ENCODE measurements at regions not wholly inside any gene's neighbourhood (a gene's known extent, or its start where the extent isn't known, plus 50 kb on each side); places are given as distances from the start of the nearest gene placed in this dataset.

- peak; percentile 77 for TF ChIP-seq CTCF (IDR thresholded peaks at IDR 0.05; ENCODE audit: insufficient read depth, low read length, poor library complexity, severe bottlenecking)
- TF ChIP-seq EZH2phosphoT487 (conservative IDR thresholded peaks at IDR 0.05; ENCODE audit: low read length), result no peak
- no peaks in the 10 kb centered on the region for H3K9me2 ChIP-seq (replicated peaks; ENCODE audit: insufficient read depth, low read length)
- no peaks in the 10 kb centered on the region for H3K79me2 ChIP-seq (ENCODE audit: insufficient read depth, low read length)
- no peak overlapping the region for H3K9ac ChIP-seq (ENCODE audit: low read length)
- H3K9me3 ChIP-seq (ENCODE audit: insufficient read depth, low read length), result no peaks in the 10 kb centered on the region
- no peak overlapping the region for H3K27ac ChIP-seq (ENCODE audit: low read depth, low read length)
- H3K27me3 ChIP-seq (ENCODE audit: low read length), result no peaks in the 10 kb centered on the region
- H3K36me3 ChIP-seq (ENCODE audit: low read length), result no peaks in the 10 kb centered on the region
- no peaks in the 10 kb centered on the region for H3F3A ChIP-seq (ENCODE audit: insufficient read depth)
- H3K4me2 ChIP-seq (ENCODE audit: low read depth, low read length, poor library complexity, severe bottlenecking), result no peak overlapping the region
- no peak overlapping the region for H3K4me3 ChIP-seq (ENCODE audit: insufficient read depth, low read length, poor library complexity, severe bottlenecking)
- no peaks in the 10 kb centered on the region for H4K20me1 ChIP-seq (ENCODE audit: low read depth, low read length)
- H2AFZ ChIP-seq (ENCODE audit: low read depth, low read length, severe bottlenecking), result no peak overlapping the region
Observed at GRCh38 chr1:34460193-34460592, 283.5 kb downstream of the C1orf94 start.

GRCh38 chr1:34470401-34470800, 284.4 kb upstream of the GJB5 start:
- Histone ChIP-seq H3K9ac (ENCODE audit: low read length) (no peak overlapping the region), H3K79me2 (ENCODE audit: insufficient read depth, low read length) (no peaks in the 10 kb centered on the region), H3K4me2 (ENCODE audit: low read depth, low read length, poor library complexity, severe bottlenecking) (no peak overlapping the region), H3K27ac (ENCODE audit: low read depth, low read length) (no peak overlapping the region), H3K27me3 (ENCODE audit: low read length) (0 out of 2 replicates have a peak, but pooled peaks cover 2% of the 10 kb centered on the region), H2AFZ (ENCODE audit: low read depth, low read length, severe bottlenecking) (no peak overlapping the region), H3K36me3 (ENCODE audit: low read length) (no peaks in the 10 kb centered on the region), H3F3A (ENCODE audit: insufficient read depth) (no peaks in the 10 kb centered on the region), H4K20me1 (ENCODE audit: low read depth, low read length) (no peaks in the 10 kb centered on the region), H3K9me2 (replicated peaks; ENCODE audit: insufficient read depth, low read length) (no peaks in the 10 kb centered on the region), H3K9me3 (ENCODE audit: insufficient read depth, low read length) (no peaks in the 10 kb centered on the region), H3K4me3 (ENCODE audit: insufficient read depth, low read length, poor library complexity, severe bottlenecking) (no peak overlapping the region)
- no peak for TF ChIP-seq CTCF (IDR thresholded peaks at IDR 0.05; ENCODE audit: insufficient read depth, low read length, poor library complexity, severe bottlenecking)
- TF ChIP-seq EZH2phosphoT487 (conservative IDR thresholded peaks at IDR 0.05; ENCODE audit: low read length), result no peak

GRCh38 chr1:34474566-34474965, 280.3 kb upstream of the GJB5 start:
- Histone ChIP-seq H3K9me3 (ENCODE audit: insufficient read depth, low read length) (no peaks in the 10 kb centered on the region), H3F3A (ENCODE audit: insufficient read depth) (no peaks in the 10 kb centered on the region), H3K9me2 (replicated peaks; ENCODE audit: insufficient read depth, low read length) (no peaks in the 10 kb centered on the region), H3K36me3 (ENCODE audit: low read length) (no peaks in the 10 kb centered on the region), H3K4me2 (ENCODE audit: low read depth, low read length, poor library complexity, severe bottlenecking) (no peak overlapping the region), H3K79me2 (ENCODE audit: insufficient read depth, low read length) (no peaks in the 10 kb centered on the region), H4K20me1 (ENCODE audit: low read depth, low read length) (no peaks in the 10 kb centered on the region), H2AFZ (ENCODE audit: low read depth, low read length, severe bottlenecking) (no peak overlapping the region), H3K9ac (ENCODE audit: low read length) (no peak overlapping the region), H3K27me3 (ENCODE audit: low read length) (no peaks in the 10 kb centered on the region), H3K4me3 (ENCODE audit: insufficient read depth, low read length, poor library complexity, severe bottlenecking) (no peak overlapping the region), H3K27ac (ENCODE audit: low read depth, low read length) (no peak overlapping the region)
- TF ChIP-seq CTCF (IDR thresholded peaks at IDR 0.05; ENCODE audit: insufficient read depth, low read length, poor library complexity, severe bottlenecking) (no peak), EZH2phosphoT487 (conservative IDR thresholded peaks at IDR 0.05; ENCODE audit: low read length) (no peak)

All from SU-DHL-6 (cell line).